Sigmoid colon (tissue), 6 donors: ENCODE measurements at regions not wholly inside any gene's neighbourhood (a gene's known extent, or its start where the extent isn't known, plus 50 kb on each side); places are given as distances from the start of the nearest gene placed in this dataset.
"Not testable (repeated sequence)": the region's sequence is repeated elsewhere in the genome, so short reads cannot be mapped to it uniquely, and the experiment has no call there.

ENCODE experiments used
- DNase-seq: peaks from one replicate; pipeline ENCODE4 v3.0.0-alpha.2; 2019
- H3K27ac ChIP-seq, 4 donors: fragments of 200-600 bp; sonication (generic); one replicate each; pipeline ENCODE4 v1.5.1; 2016 to 2019; ENCODE audit warnings: mild to moderate bottlenecking in 1 of 4
- H3K27me3 ChIP-seq, 3 donors: fragments of 200-600 bp; sonication (generic); one replicate each; pipeline ENCODE4 v1.5.1; 2019; ENCODE audit warnings: mild to moderate bottlenecking in 1 of 3
- H3K36me3 ChIP-seq, 4 donors: fragments of 200-600 bp; sonication (generic); one replicate each; pipeline ENCODE4 v1.5.1; 2016 to 2019
- H3K4me1 ChIP-seq, 4 donors: fragments of 200-600 bp; sonication (generic); one replicate each; pipeline ENCODE4 v1.5.1; 2017 to 2019
- H3K4me3 ChIP-seq, 4 donors: fragments of 200-600 bp; sonication (generic); one replicate each; pipeline ENCODE4 v1.5.1; 2017 to 2019; ENCODE audit warnings: mild to moderate bottlenecking in 2 of 4, moderate library complexity in 1 of 4
- H3K9me3 ChIP-seq, 4 donors: fragments of 200-600 bp in 3 of 4; sonication (generic) in 3 of 4; one replicate each; pipeline versions ENCODE4 v1.5.1 to v1.6.1; 2013 to 2019
- CTCF ChIP-seq, 4 experiments: fragments of 450-650 bp in 3 of 4; fragments of 200-600 bp in 1 of 4; IDR thresholded peaks; one replicate each; pipeline ENCODE4 v1.5.1; 2016 to 2019; ENCODE audit warnings: antibody characterized with exemption in 4 of 4, mild to moderate bottlenecking in 3 of 4, moderate library complexity in 2 of 4
- EP300 ChIP-seq, 4 donors: sonication (generic); formaldehyde crosslinking; IDR thresholded peaks; one replicate each; pipeline ENCODE4 v1.6.1; 2017; ENCODE audit warnings: antibody characterized with exemption in 4 of 4
- POLR2A ChIP-seq, 2 donors: fragments of 450-650 bp; IDR thresholded peaks; one replicate each; pipeline ENCODE4 v1.6.1; 2016; ENCODE audit warnings: antibody characterized with exemption in 2 of 2, mild to moderate bottlenecking in 2 of 2, moderate library complexity in 2 of 2
- POLR2AphosphoS5 ChIP-seq, 4 donors: sonication (generic); formaldehyde crosslinking; IDR thresholded peaks; one replicate each; pipeline ENCODE4 v1.6.1; 2017; ENCODE audit warnings: antibody characterized with exemption in 4 of 4
- WGBS, 2 donors: extraction: QIAGEN DNeasy Blood & Tissue Kit; methylation state at CpG; one replicate each; pipeline ENCODE4 v1.1.7; 2013; 5-methylcytosine and 5-hydroxymethylcytosine counted together
- intact Hi-C: fragments of 100-400 bp; cut with DNase I; formaldehyde crosslinking; loops from one replicate; pipeline ENCODE4 v1.15.1; 2023
- donor health status: healthy with polysubstance abuse.
- donor health status: healthy.

GRCh38 chr9:91011891-91012290, 210.3 kb downstream of the SYK start:
- 62 to 70% methylated on average over 3 of the region's 3 CpGs for WGBS, 2 donors
- intact Hi-C loops: no loop called here
- Histone ChIP-seq H3K27ac (no peak overlapping the region), H3K9me3 (peaks cover 0 to 4% (median 0%) of the 10 kb centered on the region in 4 donors), H3K36me3 (no peaks in the 10 kb centered on the region), H3K4me1 (no peaks in the 10 kb centered on the region), H3K27me3 (no peaks in the 10 kb centered on the region), H3K4me3 (no peak overlapping the region)
- TF ChIP-seq CTCF (IDR thresholded peaks at IDR 0.05): no peak
- no peak for TF ChIP-seq EP300 (IDR thresholded peaks at IDR 0.05)
- no peak for TF ChIP-seq POLR2A (IDR thresholded peaks at IDR 0.05)
- TF ChIP-seq POLR2AphosphoS5 (IDR thresholded peaks at IDR 0.05): no peak
- no peak for DNase-seq

- Histone ChIP-seq H3K4me1 (no peaks in the 10 kb centered on the region), H3K27ac (no peak overlapping the region), H3K4me3 (no peak overlapping the region), H3K27me3 (no peaks in the 10 kb centered on the region), H3K9me3 (peaks cover 0 to 4% (median 0%) of the 10 kb centered on the region in 4 donors), H3K36me3 (no peaks in the 10 kb centered on the region)
- TF ChIP-seq CTCF (IDR thresholded peaks at IDR 0.05): no peak
- no peak for TF ChIP-seq POLR2AphosphoS5 (IDR thresholded peaks at IDR 0.05)
- TF ChIP-seq POLR2A (IDR thresholded peaks at IDR 0.05): no peak
- TF ChIP-seq EP300 (IDR thresholded peaks at IDR 0.05): no peak
- DNase-seq: no peak
- intact Hi-C loops: no loop called here
- WGBS, 2 donors: 92 to 93% methylated on average over 6 of the region's 6 CpGs
Measured at GRCh38 chr9:91012933-91013841, 211.6 kb downstream of the SYK start.

GRCh38 chr9:91017245-91017644, 215.6 kb downstream of the SYK start:
- no peak for DNase-seq
- H3K4me1 ChIP-seq: no peaks in the 10 kb centered on the region
- peaks cover 0 to 4% (median 0%) of the 10 kb centered on the region in 4 donors for H3K9me3 ChIP-seq
- H3K27ac ChIP-seq: no peak overlapping the region
- intact Hi-C loops: no loop called here
- H3K4me3 ChIP-seq: no peak overlapping the region
- no peaks in the 10 kb centered on the region for H3K27me3 ChIP-seq
- TF ChIP-seq CTCF (IDR thresholded peaks at IDR 0.05) (no peak), POLR2A (IDR thresholded peaks at IDR 0.05) (no peak), POLR2AphosphoS5 (IDR thresholded peaks at IDR 0.05) (no peak), EP300 (IDR thresholded peaks at IDR 0.05) (no peak)
- H3K36me3 ChIP-seq: no peaks in the 10 kb centered on the region
- WGBS, 2 donors: 90 to 94% methylated on average over 6 of the region's 6 CpGs

GRCh38 chr9:91019871-91020270, 218.3 kb downstream of the SYK start:
- H3K27me3 ChIP-seq, DNase-seq, H3K4me3 ChIP-seq, H3K9me3 ChIP-seq, H3K27ac ChIP-seq, intact Hi-C loops, H3K4me1 ChIP-seq, H3K36me3 ChIP-seq: not testable (repeated sequence)
- 97 to 98% methylated on average over 1 of the region's 1 CpG for WGBS, 2 donors

GRCh38 chr9:91021656-91022055, 220.0 kb downstream of the SYK start:
- DNase-seq, H3K27ac ChIP-seq, H3K4me3 ChIP-seq, H3K36me3 ChIP-seq, H3K27me3 ChIP-seq, H3K4me1 ChIP-seq, intact Hi-C loops, H3K9me3 ChIP-seq: not testable (repeated sequence)

GRCh38 chr9:91023741-91024140, 222.1 kb downstream of the SYK start:
- H3K4me1 ChIP-seq: no peaks in the 10 kb centered on the region
- no peaks in the 10 kb centered on the region for H3K27me3 ChIP-seq
- no peak overlapping the region for H3K27ac ChIP-seq
- no peak for DNase-seq
- H3K9me3 ChIP-seq: no peaks in the 10 kb centered on the region
- H3K4me3 ChIP-seq: no peak overlapping the region
- no peaks in the 10 kb centered on the region for H3K36me3 ChIP-seq
- TF ChIP-seq EP300 (IDR thresholded peaks at IDR 0.05) (no peak), POLR2A (IDR thresholded peaks at IDR 0.05) (no peak), POLR2AphosphoS5 (IDR thresholded peaks at IDR 0.05) (no peak), CTCF (IDR thresholded peaks at IDR 0.05) (no peak)
- intact Hi-C loops: no loop called here
- WGBS, 2 donors: 84 to 95% methylated on average over 5 of the region's 5 CpGs
